ENCODE measurements at regions not wholly inside any gene's neighbourhood (a gene's known extent, or its start where the extent isn't known, plus 50 kb on each side); places are given as distances from the start of the nearest gene placed in this dataset.
"Not testable (repeated sequence)": the region's sequence is repeated elsewhere in the genome, so short reads cannot be mapped to it uniquely, and the experiment has no call there.

DNA sequence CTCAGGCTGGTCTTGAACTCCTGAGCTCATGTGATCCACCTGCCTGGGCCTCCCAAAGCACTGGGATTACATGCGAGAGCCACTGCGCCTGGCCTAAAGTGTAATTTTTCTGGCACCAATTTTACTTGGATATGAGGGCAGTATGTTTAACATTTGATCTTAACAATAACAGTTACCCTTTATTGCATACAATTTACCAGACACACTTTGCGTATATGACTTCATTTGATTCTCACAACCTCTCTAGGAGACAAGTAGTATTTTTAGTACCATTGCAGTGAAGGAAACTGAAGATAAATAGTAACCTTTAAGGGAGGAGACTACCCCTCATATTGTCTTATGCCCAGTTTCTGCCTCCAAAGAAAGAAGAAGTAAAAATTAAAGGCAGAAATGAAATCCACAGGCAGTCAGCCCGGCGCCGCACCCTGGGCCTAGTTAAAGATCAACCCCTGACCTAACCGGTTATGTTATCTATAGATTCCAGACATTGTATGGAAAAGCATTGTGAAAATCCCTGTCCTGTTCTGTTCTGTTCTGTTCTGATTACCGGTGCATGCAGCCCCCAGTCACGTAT is 54.0 kb downstream of the CYP26A1 start:
- H3K4me3 Mint-ChIP-seq; H3K27ac Mint-ChIP-seq; H3K36me3 Mint-ChIP-seq; DNase-seq; H3K4me1 Mint-ChIP-seq; H3K27me3 Mint-ChIP-seq; POLR2A ChIA-PET; ATAC-seq (ENCODE audit: low read depth): not testable (repeated sequence)
- peaks cover 20% of the 10 kb centered on the region for H3K9me3 Mint-ChIP-seq

DNA sequence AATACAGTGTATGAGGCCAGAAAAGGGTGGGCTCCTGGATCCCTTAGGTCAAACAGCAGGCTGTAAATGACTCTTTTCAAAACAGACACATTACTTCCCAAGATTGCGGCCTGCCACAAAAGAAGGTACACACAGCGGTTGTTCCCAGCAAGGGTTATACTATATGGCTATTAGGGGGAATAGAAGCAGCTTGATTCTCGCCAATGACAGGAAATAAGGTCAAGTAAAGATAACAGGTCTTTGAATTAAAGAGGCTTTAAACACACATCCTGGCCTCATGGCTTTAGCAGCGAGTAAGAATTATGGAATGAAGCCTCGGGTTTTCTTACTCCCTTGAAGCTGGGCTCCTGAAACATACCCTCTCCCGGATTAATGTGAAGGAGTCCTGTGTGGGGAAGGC is 58.3 kb downstream of the CYP26A1 start:
- DNase-seq (no peak), ATAC-seq (ENCODE audit: low read depth) (no peak)
- Mint-ChIP-seq H3K27ac (no peak overlapping the region), H3K4me1 (no peaks in the 10 kb centered on the region), H3K36me3 (no peaks in the 10 kb centered on the region), H3K9me3 (peaks cover 7% of the 10 kb centered on the region), H3K4me3 (no peak overlapping the region), H3K27me3 (peaks cover 7% of the 10 kb centered on the region)
- POLR2A ChIA-PET: no interaction called here

DNA sequence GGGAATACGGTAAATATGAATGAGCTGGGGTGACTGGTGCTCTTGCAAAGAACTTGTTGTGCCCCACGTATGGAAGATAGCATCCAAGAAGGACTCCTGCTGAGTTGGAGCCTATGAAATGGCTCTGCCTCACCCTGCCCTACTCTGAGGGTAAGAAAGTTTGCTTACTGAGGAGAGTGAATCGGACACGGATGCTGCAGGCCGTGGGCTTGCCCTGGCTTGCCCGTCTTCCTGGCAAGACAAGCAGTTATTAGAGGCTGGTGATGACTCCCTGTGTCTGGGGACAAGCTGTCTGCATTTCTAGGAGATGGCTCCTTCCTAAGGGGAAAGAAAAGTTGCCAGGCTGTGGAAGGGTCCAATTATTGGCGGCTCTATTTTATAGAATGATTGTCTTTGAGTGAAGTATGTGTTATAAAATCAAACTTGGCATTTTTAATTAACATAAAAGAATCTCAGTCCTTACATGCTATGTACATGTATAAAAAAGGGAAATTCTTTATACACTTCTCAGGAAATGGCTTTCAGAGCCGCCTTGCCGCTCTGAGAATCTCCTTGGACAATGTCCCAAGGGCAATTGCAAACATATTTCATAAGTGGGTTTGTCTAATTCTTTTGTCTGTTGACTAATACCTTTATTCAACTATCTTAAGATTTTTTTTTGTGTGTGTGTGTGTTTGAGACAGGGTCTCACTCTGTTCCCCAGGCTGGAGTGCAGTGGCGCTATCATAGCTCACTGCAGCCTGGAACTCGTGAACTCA is 64.6 kb downstream of the CYP26A1 start:
- POLR2A ChIA-PET: no interaction called here
- DNase-seq: no peak
- Mint-ChIP-seq H3K9me3 (peaks cover 7% of the 10 kb centered on the region), H3K4me3 (no peak overlapping the region), H3K36me3 (no peaks in the 10 kb centered on the region), H3K27ac (no peak overlapping the region), H3K4me1 (no peaks in the 10 kb centered on the region), H3K27me3 (peaks cover 4% of the 10 kb centered on the region)
- ATAC-seq (ENCODE audit: low read depth): no peak

DNA sequence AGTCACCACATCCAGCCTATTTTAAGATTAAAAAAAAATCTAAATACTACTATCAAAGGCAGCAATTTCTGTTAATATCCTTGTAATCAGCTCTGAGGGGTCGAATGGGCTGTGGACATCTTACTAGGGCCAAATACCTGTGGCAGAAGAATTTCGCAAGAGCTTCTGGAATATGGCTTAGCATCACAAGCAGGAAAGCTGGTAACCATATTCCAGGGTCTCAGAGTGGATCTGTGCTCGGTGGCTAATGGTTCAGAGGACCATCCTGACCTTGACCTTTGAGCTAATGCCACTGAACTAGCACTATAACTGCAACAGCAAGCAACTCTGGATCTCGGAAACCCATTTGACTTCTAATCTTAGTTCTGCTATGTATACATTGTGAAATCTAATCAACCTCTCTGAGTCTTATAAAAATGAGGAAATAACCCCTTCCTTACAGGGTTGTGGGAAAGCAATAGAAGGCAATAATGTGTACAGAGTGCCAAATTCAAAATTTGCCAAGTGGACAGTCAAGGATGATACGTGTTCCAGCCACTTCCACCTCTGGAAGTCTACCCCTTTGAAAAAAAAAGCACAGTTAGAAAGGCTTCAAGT is 65.5 kb downstream of the CYP26A1 start:
- peaks cover 4% of the 10 kb centered on the region for H3K27me3 Mint-ChIP-seq
- DNase-seq (no peak), ATAC-seq (ENCODE audit: low read depth) (no peak)
- no peaks in the 10 kb centered on the region for H3K4me1 Mint-ChIP-seq
- H3K27ac Mint-ChIP-seq: no peak overlapping the region
- H3K36me3 Mint-ChIP-seq: no peaks in the 10 kb centered on the region
- H3K4me3 Mint-ChIP-seq: no peak overlapping the region
- peaks cover 7% of the 10 kb centered on the region for H3K9me3 Mint-ChIP-seq
- POLR2A ChIA-PET: no interaction called here

DNA sequence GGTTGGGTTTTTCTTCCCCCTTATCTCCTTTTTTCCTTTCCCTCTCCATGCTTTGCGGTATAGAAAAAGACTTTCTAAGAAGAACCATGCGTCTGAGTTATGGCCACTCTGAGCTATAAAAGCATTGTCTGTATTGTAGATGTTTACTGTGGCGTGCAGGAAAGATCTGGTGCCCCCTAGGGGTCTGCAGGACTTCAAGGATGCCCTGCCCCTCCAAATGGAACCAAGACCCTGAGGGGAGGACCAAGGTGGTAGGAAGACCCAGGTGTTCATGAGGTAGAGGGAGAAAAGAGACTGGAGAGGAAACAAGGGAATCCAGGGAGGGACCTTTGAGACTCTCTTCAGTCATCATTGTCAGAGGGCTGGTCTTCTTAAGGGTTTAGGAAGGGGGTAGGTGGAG is 68.8 kb downstream of the CYP26A1 start:
- no peak for DNase-seq
- Mint-ChIP-seq H3K27ac (no peak overlapping the region), H3K36me3 (no peaks in the 10 kb centered on the region), H3K9me3 (peaks cover 7% of the 10 kb centered on the region), H3K4me3 (no peak overlapping the region), H3K4me1 (no peaks in the 10 kb centered on the region), H3K27me3 (peaks cover 20% of the 10 kb centered on the region)
- no peak for ATAC-seq (ENCODE audit: low read depth)
- POLR2A ChIA-PET: no interaction called here

DNA sequence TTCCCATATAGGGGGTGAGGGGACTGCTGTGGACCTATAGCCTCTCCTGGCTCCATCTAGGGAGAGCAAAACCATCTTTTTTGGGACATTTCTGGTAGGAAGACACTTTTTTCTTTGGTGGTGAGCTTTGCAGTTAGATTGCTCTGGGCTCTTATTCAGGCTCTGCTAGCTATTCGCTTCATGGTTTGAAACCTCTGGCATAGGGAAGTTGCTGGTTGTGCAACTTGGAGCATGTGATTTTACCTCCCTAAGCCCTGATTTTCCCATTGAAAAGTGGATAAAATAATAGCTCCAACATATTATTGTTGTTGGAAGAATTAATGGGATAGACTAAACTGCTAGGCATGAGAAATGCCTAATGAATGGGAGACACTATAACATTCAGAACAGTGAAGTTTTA is 69.6 kb downstream of the CYP26A1 start:
- H3K27ac Mint-ChIP-seq: no peak overlapping the region
- H3K4me1 Mint-ChIP-seq: no peaks in the 10 kb centered on the region
- peaks cover 28% of the 10 kb centered on the region for H3K27me3 Mint-ChIP-seq
- no peaks in the 10 kb centered on the region for H3K36me3 Mint-ChIP-seq
- ATAC-seq (ENCODE audit: low read depth) (no peak), DNase-seq (no peak)
- peaks cover 7% of the 10 kb centered on the region for H3K9me3 Mint-ChIP-seq
- POLR2A ChIA-PET: no interaction called here
- no peak overlapping the region for H3K4me3 Mint-ChIP-seq

DNA sequence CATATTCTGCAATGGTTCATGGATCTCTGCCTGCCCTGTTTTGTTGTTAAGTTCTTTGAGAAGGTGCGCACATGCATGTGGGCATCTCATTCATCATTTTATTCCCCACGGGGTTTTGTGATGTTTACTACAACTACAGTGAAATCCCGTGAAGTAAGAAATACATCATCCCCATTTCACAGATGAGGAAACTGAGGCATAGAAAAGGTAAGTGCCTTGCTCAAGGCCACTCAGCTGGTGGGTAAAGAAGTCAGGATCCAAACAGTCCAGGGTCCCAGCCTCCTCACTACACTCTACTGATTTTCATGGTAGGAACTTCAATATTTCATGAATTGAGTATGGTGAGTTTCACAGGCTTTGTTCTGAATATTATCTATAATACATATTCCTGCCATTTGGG is 72.6 kb downstream of the CYP26A1 start:
- no peak overlapping the region for H3K4me3 Mint-ChIP-seq
- ATAC-seq (ENCODE audit: low read depth) (no peak), DNase-seq (no peak)
- peaks cover 41% of the 10 kb centered on the region for H3K27me3 Mint-ChIP-seq
- no peaks in the 10 kb centered on the region for H3K36me3 Mint-ChIP-seq
- peaks cover 12% of the 10 kb centered on the region for H3K4me1 Mint-ChIP-seq
- H3K27ac Mint-ChIP-seq: no peak overlapping the region
- peaks cover 4% of the 10 kb centered on the region for H3K9me3 Mint-ChIP-seq
- POLR2A ChIA-PET: no interaction called here

DNA sequence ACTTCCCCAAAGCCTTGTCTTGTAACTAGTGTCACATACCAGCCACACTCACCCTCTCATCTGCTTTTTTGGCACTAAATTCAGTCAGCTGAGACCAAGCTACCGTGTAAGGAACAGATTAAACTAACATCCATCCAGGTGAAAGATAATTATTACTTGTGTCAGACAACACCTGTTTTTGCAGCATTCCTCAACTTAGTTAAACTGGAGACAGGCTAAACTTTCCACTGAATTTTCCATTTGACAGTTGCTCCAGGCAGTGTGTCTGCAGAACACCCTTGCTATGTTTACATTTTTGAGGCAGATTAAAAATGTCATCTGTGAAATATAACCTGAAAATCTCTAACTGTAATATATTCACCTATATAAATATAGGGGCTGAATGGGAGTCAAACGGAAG is 73.6 kb downstream of the CYP26A1 start:
- peaks cover 12% of the 10 kb centered on the region for H3K4me1 Mint-ChIP-seq
- H3K27ac Mint-ChIP-seq: no peak overlapping the region
- no peaks in the 10 kb centered on the region for H3K36me3 Mint-ChIP-seq
- DNase-seq (no peak), ATAC-seq (ENCODE audit: low read depth) (no peak)
- POLR2A ChIA-PET: no interaction called here
- peaks cover 4% of the 10 kb centered on the region for H3K9me3 Mint-ChIP-seq
- peaks cover 43% of the 10 kb centered on the region for H3K27me3 Mint-ChIP-seq
- no peak overlapping the region for H3K4me3 Mint-ChIP-seq

DNA sequence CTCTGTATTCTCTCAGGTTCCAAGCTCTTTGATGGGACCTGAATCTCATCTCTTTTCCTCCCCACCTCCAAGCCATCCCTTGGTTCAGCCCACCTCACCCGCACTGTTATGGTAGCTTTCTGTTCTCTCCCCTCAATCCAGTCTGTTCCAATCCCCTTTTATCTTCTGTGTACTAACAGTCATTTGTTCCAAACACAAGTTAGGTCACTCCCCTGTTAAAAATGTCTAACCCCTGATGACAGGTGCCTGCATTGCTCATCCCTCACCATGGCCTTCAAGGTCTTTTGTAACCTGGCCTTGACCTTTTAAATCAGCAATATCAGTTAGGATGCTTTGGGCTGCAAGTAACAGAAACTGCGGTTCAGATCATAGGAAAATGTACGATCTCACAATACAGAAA is 74.8 kb downstream of the CYP26A1 start:
- DNase-seq (no peak), ATAC-seq (ENCODE audit: low read depth) (no peak)
- Mint-ChIP-seq H3K27me3 (peaks cover 42% of the 10 kb centered on the region), H3K9me3 (peaks cover 4% of the 10 kb centered on the region), H3K36me3 (no peaks in the 10 kb centered on the region), H3K27ac (no peak overlapping the region), H3K4me1 (peaks cover 12% of the 10 kb centered on the region), H3K4me3 (no peak overlapping the region)
- POLR2A ChIA-PET: no interaction called here

DNA sequence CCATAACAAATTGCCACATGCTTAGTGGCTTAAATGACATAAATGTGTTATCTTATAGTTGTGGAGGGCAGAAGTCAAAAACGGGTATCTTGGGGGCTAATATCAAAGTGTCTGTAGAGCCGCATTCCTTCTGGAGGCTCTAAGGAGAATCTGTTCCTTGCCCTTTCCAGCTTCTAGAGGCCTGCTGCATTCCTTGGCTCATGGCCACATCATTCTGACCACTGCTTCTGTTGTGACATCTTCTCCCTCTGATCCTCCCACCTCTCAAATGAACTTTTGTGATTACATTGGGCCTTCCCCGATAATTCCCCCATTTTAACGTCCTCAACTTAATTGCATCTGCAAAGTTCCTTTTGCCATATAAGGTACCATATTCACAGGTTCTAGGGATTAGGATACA is 76.1 kb downstream of the CYP26A1 start:
- Mint-ChIP-seq H3K36me3 (no peaks in the 10 kb centered on the region), H3K27ac (no peak overlapping the region), H3K9me3 (peaks cover 4% of the 10 kb centered on the region), H3K4me3 (no peak overlapping the region), H3K4me1 (peaks cover 12% of the 10 kb centered on the region), H3K27me3 (peaks cover 42% of the 10 kb centered on the region)
- DNase-seq: no peak
- ATAC-seq (ENCODE audit: low read depth): no peak
- POLR2A ChIA-PET: no interaction called here

DNA sequence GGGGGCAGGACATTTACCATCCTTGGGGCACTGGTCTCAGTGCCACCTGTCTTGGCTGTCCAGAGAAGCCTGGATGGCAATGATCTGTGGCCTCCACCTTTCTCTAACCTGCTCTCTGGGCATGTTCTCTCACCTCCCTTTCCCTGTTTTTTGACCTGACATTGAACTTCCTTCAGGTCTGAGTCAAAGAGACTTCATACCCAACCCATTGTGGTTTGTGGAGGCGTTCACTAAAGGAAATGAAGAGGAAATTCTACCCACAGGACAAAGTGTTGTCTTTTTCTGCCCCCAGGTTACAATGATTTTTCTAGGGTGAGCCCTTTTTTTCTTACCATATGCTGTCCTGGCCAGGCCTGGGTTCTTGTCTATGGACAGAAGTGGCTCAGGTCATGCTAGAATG is 76.6 kb downstream of the CYP26A1 start:
- Mint-ChIP-seq H3K4me1 (peaks cover 12% of the 10 kb centered on the region), H3K4me3 (no peak overlapping the region), H3K36me3 (peaks cover under 1% of the 10 kb centered on the region), H3K27me3 (peaks cover 42% of the 10 kb centered on the region), H3K9me3 (peaks cover 4% of the 10 kb centered on the region), H3K27ac (no peak overlapping the region)
- POLR2A ChIA-PET: no interaction called here
- ATAC-seq (ENCODE audit: low read depth) (no peak), DNase-seq (no peak)

DNA sequence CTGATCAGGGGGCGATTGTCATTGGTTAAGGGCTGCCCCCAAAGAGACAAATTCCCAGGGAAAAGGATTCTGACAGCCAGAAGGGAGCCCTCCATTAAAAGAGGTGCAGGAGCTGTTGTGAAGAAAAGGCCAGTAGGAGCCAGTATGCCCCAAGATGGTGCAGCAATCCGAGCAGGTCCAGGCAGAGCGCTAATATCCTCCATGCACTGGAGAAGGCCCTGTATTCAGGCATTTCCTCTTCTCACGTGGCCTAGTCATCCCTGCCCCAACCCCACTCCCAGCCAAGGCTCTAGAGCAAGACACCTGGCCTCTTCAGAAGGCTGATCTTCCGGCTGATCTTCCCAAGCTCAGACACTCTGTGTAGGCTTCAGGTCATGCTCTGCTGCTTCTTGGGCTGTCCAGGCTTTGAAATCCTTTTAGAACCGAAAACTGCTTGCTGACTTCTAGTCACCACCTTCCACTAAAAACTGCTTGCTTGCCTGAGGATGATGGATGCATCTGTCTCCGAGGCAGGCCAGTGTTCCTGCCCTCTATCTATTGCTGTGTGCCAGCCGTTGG is 77.4 kb downstream of the CYP26A1 start:
- peaks cover 2% of the 10 kb centered on the region for H3K36me3 Mint-ChIP-seq
- H3K4me3 Mint-ChIP-seq: no peak overlapping the region
- no peak for ATAC-seq (ENCODE audit: low read depth)
- no peak for DNase-seq
- H3K27me3 Mint-ChIP-seq: peaks cover 37% of the 10 kb centered on the region
- H3K27ac Mint-ChIP-seq: no peak overlapping the region
- peaks cover 5% of the 10 kb centered on the region for H3K9me3 Mint-ChIP-seq
- H3K4me1 Mint-ChIP-seq: peaks cover 12% of the 10 kb centered on the region
- POLR2A ChIA-PET: no interaction called here

DNA sequence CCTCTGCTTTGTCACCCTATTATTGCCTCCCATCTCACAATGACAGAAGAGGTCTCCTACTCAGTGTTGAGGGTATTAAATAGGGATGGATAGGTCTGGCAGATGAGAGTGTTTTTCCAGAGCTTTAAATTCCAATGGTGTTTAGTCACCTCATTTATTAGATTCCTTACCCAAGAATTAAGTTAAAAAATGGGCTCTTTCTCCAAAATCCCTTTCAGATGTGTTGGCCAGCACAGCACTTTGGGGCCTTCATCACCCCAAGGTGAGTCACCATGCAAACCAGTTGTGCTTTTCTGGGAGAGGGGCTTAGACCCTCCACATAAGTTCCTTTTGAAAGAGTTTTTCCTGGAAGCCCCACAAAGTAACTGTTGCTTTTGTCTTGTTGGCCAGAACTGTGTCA is 78.4 kb downstream of the CYP26A1 start:
- DNase-seq (no peak), ATAC-seq (ENCODE audit: low read depth) (no peak)
- Mint-ChIP-seq H3K27me3 (peaks cover 27% of the 10 kb centered on the region), H3K4me3 (no peak overlapping the region), H3K36me3 (peaks cover 2% of the 10 kb centered on the region), H3K27ac (no peak overlapping the region), H3K4me1 (peaks cover 12% of the 10 kb centered on the region), H3K9me3 (peaks cover 5% of the 10 kb centered on the region)
- POLR2A ChIA-PET: no interaction called here

DNA sequence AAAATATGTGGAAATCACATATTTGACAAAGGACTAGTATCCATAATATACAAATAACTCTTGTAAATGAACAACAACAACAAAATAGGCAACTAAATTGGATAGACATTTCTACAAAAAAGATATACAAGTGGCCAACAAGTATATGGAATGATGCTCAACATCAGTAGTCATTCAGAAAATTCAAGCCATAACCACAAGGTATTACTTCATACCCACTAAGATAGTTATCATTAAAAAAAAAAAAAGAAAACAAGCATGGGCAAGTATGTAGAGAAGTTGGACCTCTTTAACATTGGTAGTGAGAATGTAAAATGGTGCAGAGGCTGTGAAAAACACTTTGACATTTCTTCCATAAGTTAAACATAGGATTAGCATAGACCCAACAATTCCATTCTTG is 80.8 kb downstream of the CYP26A1 start:
- Mint-ChIP-seq H3K4me3 (no peak overlapping the region), H3K4me1 (peaks cover 12% of the 10 kb centered on the region), H3K36me3 (peaks cover 2% of the 10 kb centered on the region), H3K9me3 (peaks cover 15% of the 10 kb centered on the region), H3K27ac (no peak overlapping the region), H3K27me3 (peaks cover 11% of the 10 kb centered on the region)
- DNase-seq (no peak), ATAC-seq (ENCODE audit: low read depth) (no peak)
- POLR2A ChIA-PET: no interaction called here

Measured in activated naive CD8-positive, alpha-beta T cell treated with anti-CD3 and anti-CD28 coated beads, Interleukin-2, amount 10 ng/mL, durations not matched to agents 7 days and 5 days (primary cell).